B cell (primary cell): ENCODE measurements at regions not wholly inside any gene's neighbourhood (a gene's known extent, or its start where the extent isn't known, plus 50 kb on each side); places are given as distances from the start of the nearest gene placed in this dataset.

ENCODE experiments used
- CTCF ChIP-seq: fragments of 200-600 bp; IDR thresholded peaks from one replicate; pipeline ENCODE4 v1.8.0; 2022; ENCODE audit warnings: antibody characterized with exemption, mild to moderate bottlenecking
- EZH2 ChIP-seq: IDR thresholded peaks from 2 replicates; pipeline ENCODE4 v1.6.1; 2012; ENCODE audit warnings: borderline replicate concordance, low read depth, mild to moderate bottlenecking, moderate library complexity, low read length; ENCODE audit not compliant: insufficient read depth, poor library complexity, severe bottlenecking

- TF ChIP-seq CTCF (no peak), EZH2 (no peak)
Observed at GRCh38 chr7:69540287-69540686, 58.0 kb upstream of the AUTS2 start.
